ENCODE measurements at regions not wholly inside any gene's neighbourhood (a gene's known extent, or its start where the extent isn't known, plus 50 kb on each side); places are given as distances from the start of the nearest gene placed in this dataset.
A peak's percentile ranks its signal among the peaks of the same experiment; 100 is the strongest.
"Not testable (repeated sequence)": the region's sequence is repeated elsewhere in the genome, so short reads cannot be mapped to it uniquely, and the experiment has no call there.

- ATAC-seq (ENCODE audit: poor library complexity) (no peak), DNase-seq (no peak)
- intact Hi-C loops (cut with DNase I): no loop called here
Observed at GRCh38 chr9:135190789-135191577, 103.5 kb downstream of the OLFM1 start.

DNA sequence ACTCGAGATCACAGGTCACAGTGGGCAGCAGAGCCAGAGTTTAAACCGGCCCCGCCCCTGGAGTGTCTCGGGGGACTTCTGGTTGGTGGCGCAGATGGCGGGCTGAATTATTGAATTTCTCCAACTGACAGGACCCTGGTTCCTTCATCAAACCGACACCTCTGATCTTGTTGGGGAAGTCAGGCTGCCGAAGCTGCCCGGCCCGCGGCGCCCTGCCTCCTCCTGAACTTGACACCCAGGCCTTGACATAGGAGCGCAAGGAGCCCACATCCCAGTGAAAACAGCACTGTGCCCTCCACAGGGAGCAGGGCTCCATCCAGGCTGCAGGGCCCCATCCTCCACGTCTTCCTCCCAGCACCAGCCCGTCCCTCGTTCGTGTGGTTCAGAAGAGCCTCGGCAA lies 105.2 kb downstream of the OLFM1 start:
- DNase-seq (no peak), ATAC-seq (ENCODE audit: poor library complexity) (no peak)
- intact Hi-C loops (cut with DNase I): no loop called here

GRCh38 chr9:135195975-135196374 lies 108.5 kb downstream of the OLFM1 start:
- ATAC-seq (ENCODE audit: poor library complexity); intact Hi-C loops (cut with DNase I); DNase-seq: not testable (repeated sequence)

- ATAC-seq (ENCODE audit: poor library complexity): no peak
- intact Hi-C loops (cut with DNase I): no loop called here
- DNase-seq: no peak
Observed at GRCh38 chr9:135196474-135196873, 109.0 kb downstream of the OLFM1 start.

DNA sequence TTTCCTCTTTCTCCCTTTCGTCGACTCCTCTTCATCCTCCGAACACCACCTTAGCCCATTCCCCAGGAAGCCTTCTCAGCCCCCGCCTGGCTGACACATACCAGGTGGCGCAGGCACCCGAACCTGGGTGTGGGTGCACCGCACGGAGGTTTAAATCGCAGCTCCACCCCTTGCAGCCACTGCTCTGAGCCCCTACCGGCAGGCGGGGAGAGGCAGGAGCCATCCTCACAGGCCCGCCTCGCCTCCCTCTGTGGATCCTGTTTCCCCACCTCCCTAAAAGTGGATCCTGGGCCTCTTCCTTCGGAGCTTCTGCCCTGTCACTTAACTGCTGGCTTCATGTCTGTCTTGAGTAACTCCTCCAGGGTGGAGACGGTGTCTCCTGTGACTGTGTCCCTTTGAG lies 110.7 kb downstream of the OLFM1 start:
- ATAC-seq (ENCODE audit: poor library complexity) (no peak), DNase-seq (no peak)
- intact Hi-C loops (cut with DNase I): no loop called here

DNA sequence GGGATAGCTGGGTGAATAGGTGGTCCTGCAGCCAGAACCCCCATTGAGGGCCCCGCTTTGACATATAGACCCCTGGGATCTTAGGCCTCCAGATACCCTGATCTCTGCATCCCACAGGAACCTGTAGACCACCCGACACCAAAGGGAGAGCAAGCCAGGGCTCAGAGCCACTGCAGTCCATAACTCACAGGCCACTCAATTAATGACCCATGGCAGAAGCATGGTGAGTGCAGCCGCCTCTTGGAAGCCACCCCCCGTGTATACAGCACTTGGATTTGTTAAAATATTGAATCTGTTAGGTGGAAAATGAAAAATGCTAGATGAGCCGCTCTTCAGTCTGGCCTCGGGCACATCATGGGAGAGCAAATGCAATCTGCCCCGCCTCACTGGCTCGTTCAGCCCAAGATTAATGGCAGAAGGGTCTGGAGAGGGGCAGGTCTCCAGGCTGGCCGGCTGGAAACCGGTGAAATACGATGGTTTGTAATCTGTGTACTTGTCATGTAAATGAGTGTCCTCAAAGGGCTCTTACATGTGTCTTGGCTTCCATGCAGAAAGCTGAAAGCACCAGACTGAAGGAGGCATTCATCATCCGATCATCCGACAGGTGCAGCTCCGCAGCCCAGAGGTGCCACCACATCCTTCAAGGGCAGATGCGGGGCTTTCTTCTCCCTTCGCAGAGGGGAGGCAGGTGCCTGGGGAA lies 111.3 kb downstream of the OLFM1 start:
- ATAC-seq (ENCODE audit: poor library complexity): no peak
- no peak for DNase-seq
- intact Hi-C loops (cut with DNase I): no loop called here

DNA sequence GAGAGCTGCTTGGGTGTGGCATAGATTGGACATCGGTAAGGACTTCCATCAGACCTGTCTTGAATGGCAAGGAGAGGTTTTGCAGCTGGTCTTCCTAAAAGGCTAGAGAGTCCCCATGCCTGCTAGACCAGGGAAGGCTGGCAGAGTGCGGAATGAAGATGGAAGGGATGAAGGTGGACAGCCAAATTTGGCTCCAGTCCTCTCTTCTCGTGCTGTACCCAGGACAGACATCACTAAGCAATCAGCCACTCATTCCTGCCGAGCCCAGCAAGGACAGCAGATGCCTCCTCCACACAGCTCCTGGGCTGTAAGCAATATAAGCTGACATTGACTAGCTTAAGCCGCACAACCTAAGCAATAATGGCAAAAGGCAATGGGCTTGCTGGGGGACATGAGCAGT lies 112.0 kb downstream of the OLFM1 start:
- ATAC-seq (ENCODE audit: poor library complexity) (no peak), DNase-seq (no peak)
- intact Hi-C loops (cut with DNase I): no loop called here

GRCh38 chr9:135201711-135202110 lies 114.2 kb downstream of the OLFM1 start:
- intact Hi-C loops (cut with DNase I): no loop called here
- DNase-seq: no peak
- ATAC-seq (ENCODE audit: poor library complexity): no peak

DNA sequence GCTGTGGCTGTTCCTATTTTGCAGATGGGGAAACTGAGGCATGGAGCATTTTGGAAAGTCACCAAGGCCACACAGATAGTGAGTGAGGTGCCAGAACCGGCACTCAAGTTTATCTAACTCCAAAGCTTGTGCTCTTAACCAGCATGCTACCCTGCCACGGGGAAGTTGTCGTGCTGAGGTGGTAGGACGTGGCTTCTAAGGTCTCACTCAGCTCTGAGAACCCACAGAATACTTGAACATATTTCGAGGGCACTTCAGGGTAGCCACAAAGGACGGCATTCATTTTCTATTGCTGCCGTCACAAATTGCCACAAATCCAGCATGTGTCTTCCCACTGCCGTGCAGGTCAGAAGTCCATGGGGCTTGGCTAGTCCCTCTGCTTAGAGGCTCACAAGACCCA lies 116.7 kb downstream of the OLFM1 start:
- intact Hi-C loops (cut with DNase I): no loop called here
- no peak for DNase-seq
- ATAC-seq (ENCODE audit: poor library complexity): no peak

- intact Hi-C loops (cut with DNase I): no loop called here
- DNase-seq: peak; percentile 13
- no peak for ATAC-seq (ENCODE audit: poor library complexity)
Observed at GRCh38 chr9:135209136-135209535, 121.7 kb downstream of the OLFM1 start.

GRCh38 chr9:135209852-135210251 lies 122.4 kb downstream of the OLFM1 start:
- intact Hi-C loops (cut with DNase I): no loop called here
- ATAC-seq (ENCODE audit: poor library complexity) (no peak), DNase-seq (no peak)

DNA sequence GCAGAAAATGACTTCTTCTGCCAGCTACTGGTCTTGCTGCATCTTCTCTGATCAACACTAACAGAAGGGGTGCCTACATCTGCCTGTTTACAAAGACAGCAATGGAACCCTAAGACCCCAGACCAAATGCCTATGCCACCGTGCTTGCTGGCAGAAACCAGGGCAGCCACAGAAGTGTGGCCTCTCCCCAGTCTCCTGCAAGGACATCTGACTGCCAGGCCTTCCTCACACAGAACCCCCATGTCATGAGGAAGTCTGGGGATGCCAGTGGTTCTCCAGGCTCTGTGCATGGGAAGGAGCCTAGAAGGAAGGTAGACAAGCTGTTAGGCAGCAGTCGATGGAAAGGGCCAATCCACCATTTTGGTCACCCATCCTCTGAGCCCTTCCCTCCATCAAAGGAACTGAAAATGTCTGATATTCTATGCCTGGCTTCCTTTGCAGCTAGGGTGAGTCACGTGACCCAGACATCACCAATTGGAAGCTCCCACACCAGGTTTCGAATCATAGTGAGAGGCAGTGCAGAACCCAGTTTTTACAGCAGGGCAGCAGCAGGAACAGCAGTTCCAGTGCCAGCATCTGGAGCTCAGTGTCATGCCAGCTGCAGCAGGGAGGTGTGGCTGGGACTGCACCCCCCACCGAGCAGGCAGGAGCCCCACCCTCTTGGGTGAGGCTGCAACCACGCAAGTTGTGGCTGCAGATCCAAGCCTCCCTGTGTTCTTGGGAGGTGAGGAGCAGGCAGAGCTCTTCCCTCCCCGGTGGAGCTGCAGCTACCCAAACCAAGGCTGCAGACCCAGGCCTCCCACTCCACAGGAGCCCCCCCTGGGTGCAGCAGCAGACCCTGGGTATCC lies 123.4 kb downstream of the OLFM1 start:
- no peak for ATAC-seq (ENCODE audit: poor library complexity)
- intact Hi-C loops (cut with DNase I): no loop called here
- no peak for DNase-seq

DNA sequence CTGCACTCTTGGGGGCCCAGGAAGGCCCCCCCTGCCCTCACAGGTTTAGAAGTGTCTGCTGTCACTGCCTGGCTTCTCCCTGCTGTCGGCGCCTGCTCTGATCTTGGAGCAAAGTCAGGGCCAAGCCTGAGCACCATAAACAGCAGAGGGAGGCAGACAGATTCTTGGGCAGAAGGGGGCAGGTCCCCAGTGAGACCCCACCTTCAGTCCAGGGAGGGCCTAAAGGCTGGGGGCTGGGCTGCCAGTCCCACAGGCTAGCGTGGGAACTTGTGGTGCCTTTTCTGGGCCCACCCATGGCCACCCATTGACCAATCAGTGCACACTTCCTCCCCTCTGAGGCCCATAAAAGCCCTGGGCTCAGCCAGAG lies 124.0 kb downstream of the OLFM1 start:
- DNase-seq: no peak
- intact Hi-C loops (cut with DNase I): no loop called here

GRCh38 chr9:135212961-135213360 lies 125.5 kb downstream of the OLFM1 start:
- intact Hi-C loops (cut with DNase I): no loop called here
- no peak for ATAC-seq (ENCODE audit: poor library complexity)
- peak; percentile 20 for DNase-seq

More for the DNA sequence above, 124.0 kb downstream of the OLFM1 start:
- ATAC-seq (ENCODE audit: poor library complexity): no peak

DNA sequence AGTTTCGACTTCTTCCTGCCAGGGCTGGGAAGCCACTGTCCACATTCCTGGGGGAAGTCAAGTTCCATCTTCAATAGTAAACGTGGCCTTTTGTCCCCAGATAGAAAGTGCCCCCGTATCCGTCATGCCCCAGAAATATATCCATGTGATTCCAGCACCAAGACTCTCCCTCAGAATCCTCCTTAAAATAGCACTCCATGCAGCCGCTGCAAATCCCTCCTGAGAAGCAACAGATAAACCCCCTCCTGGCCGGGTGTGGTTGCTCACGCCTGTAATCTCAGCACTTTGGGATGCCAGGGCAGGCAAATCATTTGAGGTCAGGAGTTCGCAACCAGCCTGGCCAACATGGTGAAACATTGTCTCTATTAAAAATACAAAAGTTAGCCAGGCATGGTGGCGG lies 126.1 kb downstream of the OLFM1 start:
- intact Hi-C loops (cut with DNase I): no loop called here

GRCh38 chr9:135214054-135214640 lies 126.7 kb downstream of the OLFM1 start:
- DNase-seq (peak; percentile 29), ATAC-seq (ENCODE audit: poor library complexity) (no peak)
- intact Hi-C loops (cut with DNase I): no loop called here

More for the DNA sequence above, 126.1 kb downstream of the OLFM1 start:
- ATAC-seq (ENCODE audit: poor library complexity) (no peak), DNase-seq (peak; percentile 24)

DNA sequence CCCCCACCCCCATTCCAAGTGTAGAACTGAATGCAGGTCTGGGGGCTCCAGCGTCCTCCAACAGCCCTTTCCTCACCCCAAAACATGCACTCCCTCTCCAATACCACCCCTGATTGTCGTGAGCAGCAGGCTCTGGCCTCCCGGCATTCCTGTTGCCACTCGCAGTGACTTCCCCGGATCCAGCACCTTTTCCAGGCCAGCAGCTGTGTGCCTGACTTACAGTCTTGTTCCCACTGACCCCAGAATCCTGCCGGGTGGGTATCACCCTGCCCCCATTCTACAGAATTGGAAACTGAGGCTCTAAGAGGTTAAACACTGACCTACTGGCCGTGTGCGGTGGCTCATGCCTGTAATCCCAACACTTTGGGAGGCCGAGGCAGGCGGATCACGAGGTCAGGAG lies 127.2 kb downstream of the OLFM1 start:
- no peak for ATAC-seq (ENCODE audit: poor library complexity)
- intact Hi-C loops (cut with DNase I): no loop called here

GRCh38 chr9:135215571-135216161 lies 128.2 kb downstream of the OLFM1 start:
- ATAC-seq (ENCODE audit: poor library complexity) (peak; percentile 63), DNase-seq (peak; percentile 70)
- intact Hi-C loops (cut with DNase I): no loop called here

More for the DNA sequence above, 127.2 kb downstream of the OLFM1 start:
- DNase-seq: peak; percentile 13

GRCh38 chr9:135216236-135216635 lies 128.8 kb downstream of the OLFM1 start:
- DNase-seq: no peak
- intact Hi-C loops (cut with DNase I): no loop called here
- no peak for ATAC-seq (ENCODE audit: poor library complexity)

All from Right ventricle myocardium superior (tissue), 1 donor.